IMR-90 (cell line): ENCODE measurements at regions not wholly inside any gene's neighbourhood (a gene's known extent, or its start where the extent isn't known, plus 50 kb on each side); places are given as distances from the start of the nearest gene placed in this dataset.

Experiments
- ATAC-seq: fragments of 200-7000 bp; cut with Tn5 transposase; 2 replicates; pipeline ENCODE4 v1.9.1; 2020; ENCODE audit warnings: low read depth, mild to moderate bottlenecking, moderate library complexity
- BruUV-seq: library from RNA; stranded (reverse); fragments of 400-500 nt; replicated peaks from 2 replicates; lab custom pipeline; 2021; lab: Mats Ljungman, UMichigan
- CTCF ChIA-PET: fragments of 300-600 bp; formaldehyde crosslinking; extraction: SDS; loops from one replicate; lab custom pipeline; 2021; ENCODE audit warnings: antibody characterized with exemption; lab: Yijun Ruan, JAX
- POLR2A ChIA-PET: fragments of 300-600 bp; sonication (Branson Sonifier 250); formaldehyde crosslinking; loops from one replicate; lab custom pipeline; 2022; ENCODE audit warnings: antibody characterized with exemption; ENCODE audit not compliant: unreplicated experiment; lab: Charles Lee
- DNase-seq: peaks from one replicate; pipeline ENCODE4 v3.0.0; 2013
- H2AFZ ChIP-seq: replicated peaks from 2 replicates; pipeline ENCODE3; 2013; ENCODE audit warnings: low read length, mild to moderate bottlenecking; ENCODE audit not compliant: poor library complexity
- H2AK5ac ChIP-seq: 2 replicates; pipeline ENCODE4 v1.6.1; 2013; ENCODE audit warnings: low read depth, low read length, inconsistent platforms
- H2AK9ac ChIP-seq: replicated peaks from 2 replicates; pipeline ENCODE3; 2013; ENCODE audit warnings: mild to moderate bottlenecking, low read depth, low read length, moderate library complexity; ENCODE audit not compliant: poor library complexity
- H2BK120ac ChIP-seq: 2 replicates; pipeline ENCODE4 v1.6.1; 2013; ENCODE audit warnings: low read depth, low read length, inconsistent platforms
- H2BK15ac ChIP-seq: 3 replicates; pipeline ENCODE4 v1.6.1; 2013; ENCODE audit warnings: low read depth, low read length, inconsistent platforms
- H2BK20ac ChIP-seq: 2 replicates; pipeline ENCODE4 v1.6.1; 2013; ENCODE audit warnings: low read depth, mild to moderate bottlenecking, inconsistent platforms, low read length, moderate library complexity
- H2BK5ac ChIP-seq: 2 replicates; pipeline ENCODE4 v1.6.1; 2013; ENCODE audit warnings: mild to moderate bottlenecking, low read depth, low read length, inconsistent platforms; ENCODE audit not compliant: poor library complexity, severe bottlenecking
- H3K14ac ChIP-seq: replicated peaks from 2 replicates; pipeline ENCODE4 v1.6.1; 2013; ENCODE audit warnings: low read depth, low read length, inconsistent platforms
- H3K18ac ChIP-seq: 2 replicates; pipeline ENCODE4 v1.6.1; 2013; ENCODE audit warnings: low read depth, low read length, control low read depth
- H3K23ac ChIP-seq: 2 replicates; pipeline ENCODE4 v1.6.1; 2013; ENCODE audit warnings: low read depth, low read length, inconsistent platforms
- H3K27ac ChIP-seq: 2 replicates; pipeline ENCODE4 v1.5.1; 2013; ENCODE audit warnings: mild to moderate bottlenecking, control low read depth, low read length; ENCODE audit not compliant: insufficient read depth
- H3K27me3 ChIP-seq: 2 replicates; pipeline ENCODE4 v1.6.1; 2013; ENCODE audit warnings: low read length; ENCODE audit not compliant: control insufficient read depth, insufficient read depth
- H3K36me3 ChIP-seq: 2 replicates; pipeline ENCODE4 v1.6.1; 2013; ENCODE audit warnings: low read length, mixed read lengths; ENCODE audit not compliant: control insufficient read depth, insufficient read depth
- H3K4ac ChIP-seq: 2 replicates; pipeline ENCODE4 v1.6.1; 2013; ENCODE audit warnings: low read depth, low read length, inconsistent platforms
- H3K4me1 ChIP-seq: 2 replicates; pipeline ENCODE4 v1.6.1; 2013; ENCODE audit warnings: low read length, mixed read lengths; ENCODE audit not compliant: control insufficient read depth, insufficient read depth
- H3K4me2 ChIP-seq: 2 replicates; pipeline ENCODE4 v1.6.1; 2013; ENCODE audit warnings: low read depth, mild to moderate bottlenecking, control low read depth, low read length, moderate library complexity
- H3K4me3 ChIP-seq: 2 replicates; pipeline ENCODE4 v1.5.1; 2013; ENCODE audit warnings: low read depth, mild to moderate bottlenecking, control low read depth, low read length, moderate library complexity; ENCODE audit not compliant: insufficient read depth
- H3K56ac ChIP-seq: 2 replicates; pipeline ENCODE4 v1.6.1; 2013; ENCODE audit warnings: low read length, inconsistent platforms; ENCODE audit not compliant: insufficient read depth; ENCODE audit errors: extremely low read depth
- H3K79me1 ChIP-seq, 2 experiments: 2 replicates each; pipeline ENCODE4 v1.6.1; 2013; ENCODE audit warnings: low read length in 2 of 2, inconsistent platforms in 1 of 2, low read depth in 1 of 2
- H3K9ac ChIP-seq: 2 replicates; pipeline ENCODE4 v1.6.1; 2013; ENCODE audit warnings: low read depth, low read length, control low read depth
- H3K9me1 ChIP-seq: 2 replicates; pipeline ENCODE4 v1.6.1; 2013; ENCODE audit warnings: low read length, inconsistent platforms; ENCODE audit not compliant: insufficient read depth
- H3K9me3 ChIP-seq: 2 replicates; pipeline ENCODE4 v1.6.1; 2013; ENCODE audit warnings: low read length; ENCODE audit not compliant: control insufficient read depth, insufficient read depth
- H4K20me1 ChIP-seq: 2 replicates; pipeline ENCODE4 v1.6.1; 2013; ENCODE audit warnings: low read length, inconsistent platforms; ENCODE audit not compliant: insufficient read depth
- H4K5ac ChIP-seq: 2 replicates; pipeline ENCODE4 v1.6.1; 2013; ENCODE audit warnings: mild to moderate bottlenecking, low read depth, low read length, control low read depth
- H4K8ac ChIP-seq, 2 experiments: 2 replicates each; pipeline ENCODE4 v1.6.1; 2013; ENCODE audit warnings: low read depth in 2 of 2, low read length in 2 of 2, control low read depth in 1 of 2, inconsistent platforms in 1 of 2
- H4K91ac ChIP-seq: 2 replicates; pipeline ENCODE4 v1.6.1; 2013; ENCODE audit warnings: low read depth, low read length, inconsistent platforms; ENCODE audit not compliant: insufficient read depth
- CHD1 ChIP-seq: IDR thresholded peaks from 2 replicates; pipeline ENCODE4 v1.6.1; 2012; ENCODE audit warnings: low read depth, low read length, improper control_type of control experiment
- MAZ ChIP-seq: IDR thresholded peaks from 2 replicates; pipeline ENCODE4 v1.6.1; 2012; ENCODE audit warnings: low read depth, mild to moderate bottlenecking, low read length, improper control_type of control experiment, moderate library complexity, borderline replicate concordance
- MXI1 ChIP-seq: IDR thresholded peaks from 2 replicates; pipeline ENCODE4 v1.6.1; 2012; ENCODE audit warnings: low read depth, mild to moderate bottlenecking, low read length, moderate library complexity, borderline replicate concordance
- POLR2A ChIP-seq: IDR thresholded peaks from 2 replicates; pipeline ENCODE4 v1.6.1; 2012; ENCODE audit warnings: mild to moderate bottlenecking, low read depth, low read length
- RAD21 ChIP-seq: IDR thresholded peaks from 2 replicates; pipeline ENCODE4 v1.6.1; 2012; ENCODE audit warnings: low read length, improper control_type of control experiment
- RFX5 ChIP-seq: IDR thresholded peaks from 2 replicates; pipeline ENCODE4 v1.8.0; 2012; ENCODE audit warnings: low read depth, mild to moderate bottlenecking, low read length, moderate library complexity
- WGBS, 2 experiments: methylation state at CpG; one replicate each; pipeline versions ENCODE4 v1.1.5 to v1.1.7; 2013; ENCODE audit warnings: missing lambda C conversion rate in 2 of 2; ENCODE audit not compliant: insufficient read length in 1 of 2; ENCODE audit errors: extremely low coverage in 2 of 2; 5-methylcytosine and 5-hydroxymethylcytosine counted together
- dilution Hi-C: fragments of 300-500 bp; cut with HindIII; formaldehyde crosslinking; loops from one replicate; pipeline ENCODE4 v1.14.3; 2018; ENCODE audit warnings: low sequenced_read_pairs; ENCODE audit not compliant: unreplicated experiment
- in situ Hi-C: fragments of 300-500 bp; cut with MboI; formaldehyde crosslinking; loops from 3 replicates; pipeline ENCODE4 v1.14.3; 2019; ENCODE audit warnings: low sequenced_read_pairs, inconsistent platforms, mixed read lengths
- intact Hi-C: fragments of 100-400 bp; cut with micrococcal nuclease; formaldehyde crosslinking; loops from 2 replicates; pipeline ENCODE4 v1.10.0; 2022
- TF ChIP-seq, protein P1 (sequence below): conservative IDR thresholded peaks from 2 replicates; pipeline ENCODE4 v1.5.1; 2012; ENCODE audit warnings: mild to moderate bottlenecking, low read depth, low read length, improper control_type of control experiment
- TF ChIP-seq, protein P2 (sequence below): fragments of 150-350 bp; IDR thresholded peaks from 2 replicates; pipeline ENCODE4 v1.6.1; 2017; ENCODE audit warnings: mild to moderate bottlenecking, antibody characterized with exemption, low read length, low read depth
- TF ChIP-seq, protein P3 (sequence below): fragments of 150-350 bp; IDR thresholded peaks from 2 replicates; pipeline ENCODE4 v1.6.1; 2016; ENCODE audit warnings: low read depth, mild to moderate bottlenecking, low read length, moderate library complexity, borderline replicate concordance

DNA sequence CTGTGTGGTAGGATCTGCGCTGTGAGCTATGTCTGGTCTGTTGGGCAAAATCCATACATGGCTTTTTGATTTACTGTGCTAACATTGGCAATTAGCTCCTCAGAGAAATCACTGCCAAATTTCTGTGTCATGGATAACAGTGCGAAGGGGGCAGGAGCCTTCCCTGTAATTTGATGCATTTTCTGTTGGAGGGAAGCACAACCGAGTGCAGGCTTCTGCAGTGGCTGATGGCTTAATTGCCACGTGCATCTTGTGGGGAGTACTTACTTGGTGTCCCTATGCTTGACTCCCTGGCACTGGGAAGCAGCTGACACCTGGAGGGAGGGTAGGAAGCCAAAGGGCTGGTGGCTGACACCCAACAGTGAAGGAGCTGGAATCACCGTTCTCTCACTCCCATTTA is 99.3 kb upstream of the PROKR2 start:
- intact Hi-C loops, result no loop called here

More for the DNA sequence above, 99.3 kb upstream of the PROKR2 start:
- no peak overlapping the region for H3K27ac ChIP-seq
- WGBS, 2 experiments, result 100% methylated on average over 1 of the region's 5 CpGs; no CpG with 5 or more reads in 1 of the 2 experiments
- no peak overlapping the region for H2AK5ac ChIP-seq
- H3K36me3 ChIP-seq, result no peaks in the 10 kb centered on the region
- H3K4me1 ChIP-seq, result no peaks in the 10 kb centered on the region
- CTCF ChIA-PET, result no interaction called here
- H3K4me3 ChIP-seq, result no peak overlapping the region
- no peak overlapping the region for H2AK9ac ChIP-seq
- H3K4me2 ChIP-seq, result no peak overlapping the region
- H3K23ac ChIP-seq, result no peak overlapping the region
- no peaks in the 10 kb centered on the region for H3K9me3 ChIP-seq
- no peak overlapping the region for H4K91ac ChIP-seq
- no peak overlapping the region for H2AFZ ChIP-seq
- dilution Hi-C loops, result no loop called here
- BruUV-seq, result no TSS peak
- POLR2A ChIA-PET, result no interaction called here
- no peaks in the 10 kb centered on the region for H3K9me1 ChIP-seq
- ATAC-seq (no peak), DNase-seq (no peak)
- no peak overlapping the region for H3K9ac ChIP-seq
- no peak overlapping the region for H2BK20ac ChIP-seq
- in situ Hi-C loops, result no loop called here
- H3K18ac ChIP-seq, result no peak overlapping the region
- H4K5ac ChIP-seq, result no peak overlapping the region
- no peak overlapping the region for H3K4ac ChIP-seq
- H4K8ac ChIP-seq, result no peak overlapping the region
- no peak overlapping the region for H3K56ac ChIP-seq
- H3K27me3 ChIP-seq, result no peaks in the 10 kb centered on the region; the same call in 1 of the 2 replicates
- TF ChIP-seq RAD21 (no peak), MXI1 (no peak), MAZ (no peak), CHD1 (no peak), RFX5 (no peak), POLR2A (no peak)
- TF ChIP-seq, protein P1, sequence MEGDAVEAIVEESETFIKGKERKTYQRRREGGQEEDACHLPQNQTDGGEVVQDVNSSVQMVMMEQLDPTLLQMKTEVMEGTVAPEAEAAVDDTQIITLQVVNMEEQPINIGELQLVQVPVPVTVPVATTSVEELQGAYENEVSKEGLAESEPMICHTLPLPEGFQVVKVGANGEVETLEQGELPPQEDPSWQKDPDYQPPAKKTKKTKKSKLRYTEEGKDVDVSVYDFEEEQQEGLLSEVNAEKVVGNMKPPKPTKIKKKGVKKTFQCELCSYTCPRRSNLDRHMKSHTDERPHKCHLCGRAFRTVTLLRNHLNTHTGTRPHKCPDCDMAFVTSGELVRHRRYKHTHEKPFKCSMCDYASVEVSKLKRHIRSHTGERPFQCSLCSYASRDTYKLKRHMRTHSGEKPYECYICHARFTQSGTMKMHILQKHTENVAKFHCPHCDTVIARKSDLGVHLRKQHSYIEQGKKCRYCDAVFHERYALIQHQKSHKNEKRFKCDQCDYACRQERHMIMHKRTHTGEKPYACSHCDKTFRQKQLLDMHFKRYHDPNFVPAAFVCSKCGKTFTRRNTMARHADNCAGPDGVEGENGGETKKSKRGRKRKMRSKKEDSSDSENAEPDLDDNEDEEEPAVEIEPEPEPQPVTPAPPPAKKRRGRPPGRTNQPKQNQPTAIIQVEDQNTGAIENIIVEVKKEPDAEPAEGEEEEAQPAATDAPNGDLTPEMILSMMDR, result no peak
- TF ChIP-seq, protein P2, sequence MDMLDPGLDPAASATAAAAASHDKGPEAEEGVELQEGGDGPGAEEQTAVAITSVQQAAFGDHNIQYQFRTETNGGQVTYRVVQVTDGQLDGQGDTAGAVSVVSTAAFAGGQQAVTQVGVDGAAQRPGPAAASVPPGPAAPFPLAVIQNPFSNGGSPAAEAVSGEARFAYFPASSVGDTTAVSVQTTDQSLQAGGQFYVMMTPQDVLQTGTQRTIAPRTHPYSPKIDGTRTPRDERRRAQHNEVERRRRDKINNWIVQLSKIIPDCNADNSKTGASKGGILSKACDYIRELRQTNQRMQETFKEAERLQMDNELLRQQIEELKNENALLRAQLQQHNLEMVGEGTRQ, result no peak
- TF ChIP-seq, protein P3, sequence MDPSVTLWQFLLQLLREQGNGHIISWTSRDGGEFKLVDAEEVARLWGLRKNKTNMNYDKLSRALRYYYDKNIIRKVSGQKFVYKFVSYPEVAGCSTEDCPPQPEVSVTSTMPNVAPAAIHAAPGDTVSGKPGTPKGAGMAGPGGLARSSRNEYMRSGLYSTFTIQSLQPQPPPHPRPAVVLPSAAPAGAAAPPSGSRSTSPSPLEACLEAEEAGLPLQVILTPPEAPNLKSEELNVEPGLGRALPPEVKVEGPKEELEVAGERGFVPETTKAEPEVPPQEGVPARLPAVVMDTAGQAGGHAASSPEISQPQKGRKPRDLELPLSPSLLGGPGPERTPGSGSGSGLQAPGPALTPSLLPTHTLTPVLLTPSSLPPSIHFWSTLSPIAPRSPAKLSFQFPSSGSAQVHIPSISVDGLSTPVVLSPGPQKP, result no peak
- no peaks in the 10 kb centered on the region for H4K20me1 ChIP-seq
- no peak overlapping the region for H2BK120ac ChIP-seq
- H3K79me1 ChIP-seq, result no peaks in the 10 kb centered on the region
- H2BK5ac ChIP-seq, result no peak overlapping the region
- no peak overlapping the region for H2BK15ac ChIP-seq
- H3K14ac ChIP-seq, result no peak overlapping the region
